B cell (primary cell): ENCODE measurements at regions not wholly inside any gene's neighbourhood (a gene's known extent, or its start where the extent isn't known, plus 50 kb on each side); places are given as distances from the start of the nearest gene placed in this dataset.

ENCODE experiments used
- ATAC-seq: fragments of 200-7000 bp; cut with Tn5 transposase; one replicate; pipeline ENCODE4 v1.10.0; 2021; ENCODE audit warnings: low read depth, mild to moderate bottlenecking, moderate number of reproducible peaks, moderate library complexity
- CTCF ChIA-PET: fragments of 350-600 bp; sonication (Branson Sonifier 250); formaldehyde crosslinking; loops from one replicate; lab custom pipeline; 2021; ENCODE audit warnings: antibody characterized with exemption, inconsistent platforms; lab: Charles Lee
- POLR2A ChIA-PET: fragments of 350-600 bp; sonication (Branson Sonifier 250); formaldehyde crosslinking; loops from one replicate; lab custom pipeline; 2021; ENCODE audit warnings: antibody characterized with exemption; lab: Charles Lee
- DNase-seq: peaks from one replicate; pipeline ENCODE4 v3.0.0; 2013
- H2AFZ ChIP-seq: 2 replicates; pipeline ENCODE4 v1.6.1; 2012; ENCODE audit warnings: mild to moderate bottlenecking, low read depth, low read length; ENCODE audit not compliant: insufficient read depth, poor library complexity, severe bottlenecking
- H3K27ac ChIP-seq, 2 donors: 1 replicate in 1 of 2; 2 replicates in 1 of 2; pipeline ENCODE4 v1.5.1; 2012 to 2013; ENCODE audit warnings: low read length in 2 of 2, mild to moderate bottlenecking in 2 of 2, moderate library complexity in 1 of 2
- H3K27me3 ChIP-seq, 4 experiments: fragments of 200-600 bp in 1 of 4; sonication (generic) in 1 of 4; replicated peaks in 1 of 4; 1 replicate in 2 of 4; 2 replicates in 2 of 4; pipeline versions ENCODE4 v1.6.1 to v1.7.0; 2013 to 2016; ENCODE audit warnings: low read length in 3 of 4, mild to moderate bottlenecking in 2 of 4, mixed read lengths in 1 of 4, moderate library complexity in 1 of 4; ENCODE audit not compliant: insufficient read depth in 4 of 4, control insufficient read depth in 3 of 4; ENCODE audit errors: control extremely low read depth in 1 of 4
- H3K36me3 ChIP-seq, 2 experiments: replicated peaks in 1 of 2; 1 replicate in 1 of 2; 2 replicates in 1 of 2; pipeline versions ENCODE4 v1.6.1 to v1.7.1; 2013; ENCODE audit warnings: low read length in 1 of 2; ENCODE audit not compliant: insufficient read depth in 2 of 2, control insufficient read depth in 1 of 2; ENCODE audit errors: control extremely low read depth in 1 of 2, extremely low read depth in 1 of 2
- H3K4me1 ChIP-seq, 2 donors: fragments of 200-600 bp in 1 of 2; sonication (generic) in 1 of 2; 1 replicate in 1 of 2; 2 replicates in 1 of 2; pipeline versions ENCODE4 v1.5.1 to v1.6.1; 2013 to 2017; ENCODE audit warnings: low read length in 2 of 2; ENCODE audit not compliant: control insufficient read depth in 2 of 2, insufficient read depth in 2 of 2
- H3K4me2 ChIP-seq: replicated peaks from 2 replicates; pipeline ENCODE3; 2012; ENCODE audit warnings: mild to moderate bottlenecking, low read depth, low read length; ENCODE audit not compliant: poor library complexity, severe bottlenecking
- H3K4me3 ChIP-seq, 5 experiments: fragments of 200-600 bp in 1 of 5; sonication (generic) in 1 of 5; 1 replicate in 3 of 5; 2 replicates in 2 of 5; pipeline versions ENCODE4 v1.5.1 to v1.7.0; 2011 to 2016; ENCODE audit warnings: low read length in 4 of 5, mild to moderate bottlenecking in 4 of 5, low read depth in 2 of 5, control low read depth in 1 of 5, moderate library complexity in 1 of 5; ENCODE audit not compliant: insufficient read depth in 1 of 5; ENCODE audit errors: control extremely low read depth in 1 of 5, extremely low read depth in 1 of 5
- H3K79me2 ChIP-seq: fragments of 200-600 bp; sonication (generic); one replicate; pipeline ENCODE4 v1.6.0; 2016; ENCODE audit warnings: low read length; ENCODE audit not compliant: control insufficient read depth, insufficient read depth
- H3K9ac ChIP-seq: fragments of 200-600 bp; sonication (generic); 2 replicates; pipeline ENCODE4 v1.6.1; 2017; ENCODE audit warnings: mild to moderate bottlenecking, low read length, moderate library complexity
- H3K9me3 ChIP-seq, 3 donors: one replicate each; pipeline versions ENCODE4 v1.6.1 to v1.7.1; 2013; ENCODE audit warnings: low read length in 2 of 3; ENCODE audit not compliant: control insufficient read depth in 2 of 3, insufficient read depth in 1 of 3; ENCODE audit errors: control extremely low read depth in 1 of 3
- H4K20me1 ChIP-seq: 2 replicates; pipeline ENCODE4 v1.6.0; 2012; ENCODE audit warnings: mild to moderate bottlenecking, low read length; ENCODE audit not compliant: insufficient read depth, control insufficient read depth, poor library complexity, severe bottlenecking
- H3K27ac Mint-ChIP-seq: one replicate; pipeline ENCODE4 v1.8.0; 2021; ENCODE audit warnings: mixed read lengths
- H3K27me3 Mint-ChIP-seq: one replicate; pipeline ENCODE4 v1.8.0; 2021; ENCODE audit warnings: mixed read lengths
- H3K4me1 Mint-ChIP-seq: one replicate; pipeline ENCODE4 v1.8.0; 2021; ENCODE audit warnings: mixed read lengths
- H3K4me3 Mint-ChIP-seq: one replicate; pipeline ENCODE4 v1.8.0; 2021; ENCODE audit warnings: mixed read lengths
- H3K9me3 Mint-ChIP-seq: one replicate; pipeline ENCODE4 v1.8.0; 2022; ENCODE audit warnings: mixed read lengths; ENCODE audit not compliant: insufficient read depth
- CTCF ChIP-seq: fragments of 200-600 bp; IDR thresholded peaks from one replicate; pipeline ENCODE4 v1.8.0; 2022; ENCODE audit warnings: antibody characterized with exemption, mild to moderate bottlenecking
- EZH2 ChIP-seq: IDR thresholded peaks from 2 replicates; pipeline ENCODE4 v1.6.1; 2012; ENCODE audit warnings: borderline replicate concordance, low read depth, mild to moderate bottlenecking, moderate library complexity, low read length; ENCODE audit not compliant: insufficient read depth, poor library complexity, severe bottlenecking
- WGBS: methylation state at CpG from one replicate; pipeline ENCODE4 v1.1.5; 2013; ENCODE audit warnings: missing lambda C conversion rate; ENCODE audit not compliant: insufficient coverage; 5-methylcytosine and 5-hydroxymethylcytosine counted together
- intact Hi-C: fragments of 100-400 bp; cut with micrococcal nuclease; formaldehyde crosslinking; loops from one replicate; pipeline ENCODE4 v1.10.0; 2022

DNA sequence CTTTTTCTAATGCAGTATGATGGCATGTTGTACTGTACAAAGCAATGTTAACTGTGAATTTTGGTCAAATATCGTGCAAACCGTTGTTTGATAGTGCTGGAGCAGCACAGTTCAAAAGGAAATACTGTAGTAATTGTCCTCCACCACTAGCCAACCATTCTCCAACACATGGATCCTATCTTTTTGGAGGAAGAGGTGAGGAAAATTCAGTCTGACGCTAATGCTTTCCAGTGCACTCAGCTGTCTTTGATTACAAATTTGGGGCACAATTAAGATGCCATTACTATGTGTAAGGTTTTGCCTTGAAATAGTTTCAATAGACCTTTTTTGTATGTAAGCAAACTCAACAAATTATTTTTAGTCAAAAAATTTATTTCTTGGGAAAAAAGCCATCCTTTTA, 240.5 kb upstream of the CCDC179 start:
- no CpG with 5 or more reads among the region's 3 CpGs for WGBS
- TF ChIP-seq CTCF (no peak), EZH2 (no peak)
- CTCF ChIA-PET: no interaction called here

DNA sequence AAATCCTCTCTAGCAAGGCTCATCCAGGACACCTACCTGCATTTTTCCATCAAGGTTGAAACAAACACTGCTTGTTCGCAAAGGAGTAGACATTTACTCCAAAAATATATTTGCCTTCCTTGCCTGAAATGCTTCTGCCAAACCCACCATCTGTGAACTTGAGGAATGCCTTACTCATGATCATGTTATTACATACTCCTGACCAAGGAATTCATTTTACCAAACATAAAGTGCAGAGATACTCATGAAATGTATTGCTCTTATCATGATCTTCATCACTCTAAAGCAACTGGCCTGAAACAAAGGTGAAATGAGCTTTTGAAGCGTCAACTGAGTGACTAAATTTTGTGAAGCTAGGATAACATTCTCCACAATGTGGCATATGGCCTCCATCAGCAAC, 243.1 kb upstream of the CCDC179 start:
- Histone ChIP-seq H3K27me3 (no peaks in the 10 kb centered on the region), H3K9ac (no peak overlapping the region), H3K36me3 (no peaks in the 10 kb centered on the region), H3K79me2 (no peaks in the 10 kb centered on the region), H3K9me3 (no peaks in the 10 kb centered on the region), H2AFZ (no peak overlapping the region), H3K27ac (no peak overlapping the region), H3K4me3 (no peak overlapping the region), H3K4me1 (no peaks in the 10 kb centered on the region), H3K4me2 (no peak overlapping the region), H4K20me1 (no peaks in the 10 kb centered on the region)
- H3K27ac Mint-ChIP-seq: no peak overlapping the region
- peaks cover 2% of the 10 kb centered on the region for H3K9me3 Mint-ChIP-seq
- no peaks in the 10 kb centered on the region for H3K27me3 Mint-ChIP-seq
- TF ChIP-seq CTCF (no peak), EZH2 (no peak)
- no peak overlapping the region for H3K4me3 Mint-ChIP-seq
- WGBS: 100% methylated on average over 1 of the region's 2 CpGs
- ATAC-seq: no peak
- intact Hi-C loops: no loop called here
- POLR2A ChIA-PET: no interaction called here
- CTCF ChIA-PET: no interaction called here
- DNase-seq: no peak
- H3K4me1 Mint-ChIP-seq: no peaks in the 10 kb centered on the region

More for the DNA sequence above, 240.5 kb upstream of the CCDC179 start:
- Histone ChIP-seq H3K27ac (no peak overlapping the region), H3K36me3 (no peaks in the 10 kb centered on the region), H3K4me1 (no peaks in the 10 kb centered on the region), H3K79me2 (no peaks in the 10 kb centered on the region), H3K9ac (no peak overlapping the region), H3K4me3 (no peak overlapping the region), H3K27me3 (no peaks in the 10 kb centered on the region), H4K20me1 (no peaks in the 10 kb centered on the region), H3K4me2 (no peak overlapping the region), H2AFZ (no peak overlapping the region), H3K9me3 (no peaks in the 10 kb centered on the region)
- Mint-ChIP-seq H3K27ac (no peak overlapping the region), H3K9me3 (peaks cover 4% of the 10 kb centered on the region), H3K27me3 (no peaks in the 10 kb centered on the region), H3K4me3 (no peak overlapping the region), H3K4me1 (no peaks in the 10 kb centered on the region)
- POLR2A ChIA-PET: no interaction called here
- ATAC-seq (no peak), DNase-seq (no peak)
- intact Hi-C loops: no loop called here
